ENCODE measurements at regions not wholly inside any gene's neighbourhood (a gene's known extent, or its start where the extent isn't known, plus 50 kb on each side); places are given as distances from the start of the nearest gene placed in this dataset.
"Not testable (repeated sequence)": the region's sequence is repeated elsewhere in the genome, so short reads cannot be mapped to it uniquely, and the experiment has no call there.

DNA sequence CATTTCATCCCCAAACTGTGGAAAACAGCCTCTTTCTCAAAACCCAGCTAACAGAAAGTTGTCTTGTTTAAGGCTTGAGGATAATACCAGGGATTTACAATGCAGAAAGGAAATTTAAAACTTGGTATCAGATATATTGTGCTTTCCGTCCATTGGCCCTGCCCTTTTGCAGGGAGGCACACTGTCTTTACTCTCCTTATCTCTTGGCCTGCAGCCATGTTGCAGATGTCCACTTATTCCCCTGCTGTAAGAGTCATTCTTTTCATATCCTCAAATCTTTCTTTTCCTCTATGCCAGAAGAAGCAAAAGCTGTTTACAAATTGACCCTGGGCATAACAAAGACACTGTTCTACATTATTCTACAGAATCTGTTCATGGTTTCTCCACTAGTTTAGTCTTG is 75.6 kb upstream of the DYNLT3 start:
- H3K36me3 ChIP-seq (ENCODE audit: insufficient read depth): no peaks in the 10 kb centered on the region
- H3K4me1 ChIP-seq (ENCODE audit: low read depth, poor library complexity, severe bottlenecking): no peaks in the 10 kb centered on the region
- no peaks in the 10 kb centered on the region for H3K79me2 ChIP-seq (ENCODE audit: insufficient read depth, low read depth)
- H3K27ac ChIP-seq: no peak overlapping the region
- no peak overlapping the region for H3K9ac ChIP-seq
- no peak overlapping the region for H3K4me3 ChIP-seq (IDR thresholded peaks at IDR 0.05; ENCODE audit: insufficient read depth, low read depth, low read length)
- no peak overlapping the region for H3K4me2 ChIP-seq
- TF ChIP-seq CTCF (conservative IDR thresholded peaks at IDR 0.05; ENCODE audit: low read depth, low read length): no peak
- no peak overlapping the region for H2AFZ ChIP-seq (ENCODE audit: low read depth)
- no peaks in the 10 kb centered on the region for H4K20me1 ChIP-seq (ENCODE audit: insufficient read depth)
- H3K27me3 ChIP-seq (ENCODE audit: insufficient read depth, low read depth): no peaks in the 10 kb centered on the region

GRCh38 chrX:37925761-37926160 is 78.4 kb upstream of the DYNLT3 start:
- H3K4me1 ChIP-seq (ENCODE audit: low read depth, poor library complexity, severe bottlenecking); H3K79me2 ChIP-seq (ENCODE audit: insufficient read depth, low read depth); H3K27me3 ChIP-seq (ENCODE audit: insufficient read depth, low read depth); H3K9ac ChIP-seq; H3K27ac ChIP-seq; H3K4me3 ChIP-seq (IDR thresholded peaks at IDR 0.05; ENCODE audit: insufficient read depth, low read depth, low read length); H4K20me1 ChIP-seq (ENCODE audit: insufficient read depth); H2AFZ ChIP-seq (ENCODE audit: low read depth); H3K4me2 ChIP-seq; H3K36me3 ChIP-seq (ENCODE audit: insufficient read depth): not testable (repeated sequence)

DNA sequence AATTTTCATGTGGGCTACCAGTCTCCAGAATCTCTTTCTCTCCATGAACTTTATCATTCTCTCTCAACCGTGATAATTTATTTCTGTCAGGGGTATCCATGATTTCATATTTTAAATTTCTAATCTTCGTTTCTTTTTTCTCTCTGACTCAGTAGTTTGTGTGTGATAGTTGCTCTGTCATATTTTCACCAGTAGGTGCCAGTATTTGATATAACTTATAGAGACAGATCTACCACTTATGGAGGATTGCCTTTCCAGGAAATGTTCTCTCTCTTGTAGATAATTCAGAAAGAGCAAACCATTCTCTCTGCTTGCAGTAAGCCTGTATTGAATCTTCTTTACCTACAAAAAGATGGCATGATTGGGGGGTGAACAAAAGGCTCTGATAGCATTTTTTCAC is 79.3 kb upstream of the DYNLT3 start:
- Histone ChIP-seq H3K4me3 (IDR thresholded peaks at IDR 0.05; ENCODE audit: insufficient read depth, low read depth, low read length) (no peak overlapping the region), H3K4me1 (ENCODE audit: low read depth, poor library complexity, severe bottlenecking) (no peaks in the 10 kb centered on the region), H3K79me2 (ENCODE audit: insufficient read depth, low read depth) (no peaks in the 10 kb centered on the region), H3K9ac (no peak overlapping the region), H3K4me2 (no peak overlapping the region), H4K20me1 (ENCODE audit: insufficient read depth) (no peaks in the 10 kb centered on the region), H3K27ac (no peak overlapping the region), H2AFZ (ENCODE audit: low read depth) (no peak overlapping the region), H3K36me3 (ENCODE audit: insufficient read depth) (no peaks in the 10 kb centered on the region), H3K27me3 (ENCODE audit: insufficient read depth, low read depth) (no peaks in the 10 kb centered on the region)
- peak; percentile 67 for TF ChIP-seq CTCF (conservative IDR thresholded peaks at IDR 0.05; ENCODE audit: low read depth, low read length)

- Histone ChIP-seq H3K4me3 (IDR thresholded peaks at IDR 0.05; ENCODE audit: insufficient read depth, low read depth, low read length) (no peak overlapping the region), H3K4me2 (no peak overlapping the region), H4K20me1 (ENCODE audit: insufficient read depth) (no peaks in the 10 kb centered on the region), H3K4me1 (ENCODE audit: low read depth, poor library complexity, severe bottlenecking) (no peaks in the 10 kb centered on the region), H3K9ac (no peak overlapping the region), H3K36me3 (ENCODE audit: insufficient read depth) (no peaks in the 10 kb centered on the region), H3K27ac (no peak overlapping the region), H3K27me3 (ENCODE audit: insufficient read depth, low read depth) (no peaks in the 10 kb centered on the region), H3K79me2 (ENCODE audit: insufficient read depth, low read depth) (no peaks in the 10 kb centered on the region), H2AFZ (ENCODE audit: low read depth) (no peak overlapping the region)
- TF ChIP-seq CTCF (conservative IDR thresholded peaks at IDR 0.05; ENCODE audit: low read depth, low read length): no peak
Observed at GRCh38 chrX:37942170-37942569, 64.2 kb upstream of the SYTL5 start.

DNA sequence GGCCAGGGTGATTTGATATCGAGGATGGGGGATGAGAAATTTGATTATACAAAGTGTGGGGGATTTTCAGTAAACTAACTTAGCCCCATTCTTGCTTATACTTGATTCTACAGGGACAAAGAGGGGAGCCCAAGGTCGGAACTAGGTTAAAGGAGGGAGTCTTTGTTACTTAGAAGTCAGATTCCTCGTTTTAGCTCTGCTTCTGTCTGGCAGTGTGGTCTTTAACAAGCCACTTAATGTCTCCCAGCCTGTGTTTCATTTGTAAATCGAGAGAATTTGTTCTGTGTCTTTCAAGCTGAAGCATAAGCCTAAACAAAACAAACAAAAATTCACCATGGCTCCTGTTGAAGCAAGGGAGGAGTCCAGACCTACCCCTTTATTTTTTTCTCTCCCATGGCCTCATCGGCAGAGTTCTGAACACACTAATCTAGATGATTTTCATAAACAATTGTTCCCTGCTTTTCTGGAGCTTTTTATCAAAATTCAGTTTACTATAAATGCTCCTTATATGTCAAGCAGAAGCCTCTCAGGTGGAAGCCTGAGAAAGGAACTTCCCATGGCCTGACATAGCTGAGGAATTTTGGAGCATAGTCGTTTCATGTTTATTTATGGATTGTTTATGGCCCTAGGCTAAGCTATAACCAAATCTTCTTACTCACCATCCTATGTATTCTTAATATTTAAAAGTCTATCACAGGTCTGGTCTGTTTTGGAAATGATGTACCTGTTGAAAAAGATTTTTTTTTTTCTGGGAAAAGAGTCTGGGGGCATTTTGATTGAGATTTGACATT is 62.6 kb upstream of the SYTL5 start:
- Histone ChIP-seq H3K79me2 (ENCODE audit: insufficient read depth, low read depth) (no peaks in the 10 kb centered on the region), H3K4me3 (IDR thresholded peaks at IDR 0.05; ENCODE audit: insufficient read depth, low read depth, low read length) (no peak overlapping the region), H3K27ac (no peak overlapping the region), H3K9ac (no peak overlapping the region), H3K36me3 (ENCODE audit: insufficient read depth) (no peaks in the 10 kb centered on the region), H2AFZ (ENCODE audit: low read depth) (no peak overlapping the region), H4K20me1 (ENCODE audit: insufficient read depth) (no peaks in the 10 kb centered on the region), H3K4me1 (ENCODE audit: low read depth, poor library complexity, severe bottlenecking) (no peaks in the 10 kb centered on the region), H3K27me3 (ENCODE audit: insufficient read depth, low read depth) (no peaks in the 10 kb centered on the region), H3K4me2 (no peak overlapping the region)
- TF ChIP-seq CTCF (conservative IDR thresholded peaks at IDR 0.05; ENCODE audit: low read depth, low read length): no peak

Data from KMS-11 (cell line).